ENCODE measurements at regions not wholly inside any gene's neighbourhood (a gene's known extent, or its start where the extent isn't known, plus 50 kb on each side); places are given as distances from the start of the nearest gene placed in this dataset.

DNA sequence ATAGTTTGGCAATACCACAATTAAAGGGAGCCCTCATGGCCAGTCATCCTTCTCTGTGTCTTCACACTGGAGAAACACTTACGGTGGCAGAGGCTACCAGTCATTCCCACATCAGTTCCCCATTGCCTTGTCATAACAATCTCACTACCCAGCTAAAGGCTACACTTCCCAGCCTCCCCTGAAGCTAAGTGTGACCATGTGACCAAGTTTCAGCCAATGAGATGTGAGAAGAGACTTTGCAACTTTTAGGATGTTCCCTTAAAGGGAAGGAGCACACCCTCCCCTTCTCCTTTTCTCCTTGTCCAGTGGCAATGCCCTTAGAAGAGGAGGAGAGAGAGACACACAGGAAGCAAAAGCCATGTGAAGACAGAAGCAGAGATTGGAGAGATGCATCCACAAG is 89.0 kb upstream of the RAB12 start:
- no peak for TF ChIP-seq CTCF (IDR thresholded peaks at IDR 0.05)
- TF ChIP-seq POLR2A (IDR thresholded peaks at IDR 0.05), result no peak
